ENCODE measurements at regions not wholly inside any gene's neighbourhood (a gene's known extent, or its start where the extent isn't known, plus 50 kb on each side); places are given as distances from the start of the nearest gene placed in this dataset.
"Not testable (repeated sequence)": the region's sequence is repeated elsewhere in the genome, so short reads cannot be mapped to it uniquely, and the experiment has no call there.

DNA sequence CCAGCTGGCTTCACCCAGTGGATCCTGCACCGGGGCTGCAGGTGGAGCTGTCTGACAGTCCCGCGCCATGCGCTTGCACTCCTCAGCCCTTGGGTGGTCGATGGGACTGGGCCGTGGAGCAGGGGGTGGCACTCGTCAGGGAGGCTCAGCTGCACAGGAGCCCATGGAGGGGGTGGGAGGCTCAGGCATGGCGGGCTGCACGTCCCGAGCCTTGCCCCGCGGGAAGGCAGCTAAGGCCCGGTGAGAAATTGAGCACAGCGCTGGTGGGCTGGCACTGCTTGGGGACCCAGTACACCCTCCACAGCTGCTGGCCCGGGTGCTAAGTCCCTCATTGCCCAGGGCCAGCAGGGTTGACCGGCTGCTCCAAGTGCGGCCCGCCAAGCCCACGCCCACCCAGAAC, 97.0 kb upstream of the GPR6 start:
- TF ChIP-seq CTCF (IDR thresholded peaks at IDR 0.05); POLR2A (IDR thresholded peaks at IDR 0.05; ENCODE audit: low read depth): not testable (repeated sequence)
